Neural cell (in vitro differentiated cells): ENCODE measurements at regions not wholly inside any gene's neighbourhood (a gene's known extent, or its start where the extent isn't known, plus 50 kb on each side); places are given as distances from the start of the nearest gene placed in this dataset.

Source experiments
- H2AFZ ChIP-seq: fragments of 200-600, 300-800 bp; sonication (generic), shearing (Covaris generic); 2 replicates; pipeline ENCODE4 v1.6.0; 2014; ENCODE audit warnings: low read depth, mild to moderate bottlenecking, antibody characterized with exemption, low read length, moderate library complexity
- H3F3A ChIP-seq: fragments of 200-600 bp; shearing (Covaris generic); 2 replicates; pipeline ENCODE4 v1.6.1; 2016; ENCODE audit warnings: mild to moderate bottlenecking, moderate library complexity, mixed read lengths, antibody characterized with exemption, low read length; ENCODE audit not compliant: insufficient read depth, poor library complexity, severe bottlenecking
- H3K27ac ChIP-seq: fragments of 200-600, 300-800 bp; sonication (generic), shearing (Covaris generic); 2 replicates; pipeline ENCODE4 v1.5.1; 2014; ENCODE audit warnings: mild to moderate bottlenecking, low read length, moderate library complexity
- H3K27me3 ChIP-seq: fragments of 300-800, 200-600 bp; sonication (generic), shearing (Covaris generic); 2 replicates; pipeline ENCODE4 v1.6.0; 2014; ENCODE audit warnings: mild to moderate bottlenecking, low read depth, low read length, moderate library complexity; ENCODE audit not compliant: insufficient read depth
- H3K36me3 ChIP-seq: fragments of 300-800, 200-600 bp; sonication (generic), shearing (Covaris generic); 2 replicates; pipeline ENCODE4 v1.5.1; 2014; ENCODE audit warnings: mild to moderate bottlenecking, antibody characterized with exemption, low read length, moderate library complexity; ENCODE audit not compliant: insufficient read depth
- H3K4me2 ChIP-seq: fragments of 300-800, 200-600 bp; sonication (generic), shearing (Covaris generic); 2 replicates; pipeline ENCODE4 v1.6.0; 2014; ENCODE audit warnings: mild to moderate bottlenecking, low read length
- H3K4me3 ChIP-seq: fragments of 300-800, 200-600 bp; sonication (generic), shearing (Covaris generic); 2 replicates; pipeline ENCODE4 v1.5.1; 2014; ENCODE audit warnings: mild to moderate bottlenecking, low read length, moderate library complexity
- H3K79me2 ChIP-seq: fragments of 200-600 bp; shearing (Covaris generic); replicated peaks from 2 replicates; pipeline ENCODE4 v1.6.0; 2014; ENCODE audit warnings: mild to moderate bottlenecking, low read length, moderate library complexity; ENCODE audit not compliant: insufficient read depth
- H3K9ac ChIP-seq: fragments of 300-800, 200-600 bp; sonication (generic), shearing (Covaris generic); 2 replicates; pipeline ENCODE4 v1.6.1; 2016; ENCODE audit warnings: mild to moderate bottlenecking, low read length, mixed read lengths
- H3K9me2 ChIP-seq: fragments of 200-600 bp; shearing (Covaris generic); 2 replicates; pipeline ENCODE4 v1.6.1; 2016; ENCODE audit warnings: mild to moderate bottlenecking, low read length, mixed read lengths; ENCODE audit not compliant: insufficient read depth
- H3K9me3 ChIP-seq: fragments of 200-600, 300-800 bp; sonication (generic), shearing (Covaris generic); 2 replicates; pipeline ENCODE4 v1.6.1; 2016; ENCODE audit warnings: mild to moderate bottlenecking, mixed run types, low read length, moderate library complexity, mixed read lengths
- H4K20me1 ChIP-seq: fragments of 200-600 bp; shearing (Covaris generic); 2 replicates; pipeline ENCODE4 v1.6.1; 2016; ENCODE audit warnings: mild to moderate bottlenecking, mixed run types; ENCODE audit not compliant: insufficient read depth
- CTCF ChIP-seq: fragments of 450-650 bp; IDR thresholded peaks from 2 replicates; pipeline ENCODE4 v1.5.1; 2014; ENCODE audit warnings: antibody characterized with exemption, mild to moderate bottlenecking, moderate library complexity; ENCODE audit not compliant: poor library complexity, severe bottlenecking
- EP300 ChIP-seq: fragments of 450-650 bp; conservative IDR thresholded peaks from 2 replicates; pipeline ENCODE4 v1.6.1; 2014; ENCODE audit warnings: antibody characterized with exemption, mild to moderate bottlenecking, moderate library complexity; ENCODE audit not compliant: poor library complexity, severe bottlenecking
- EZH2 ChIP-seq: fragments of 200-600, 300-800 bp; shearing (Covaris generic), sonication (generic); IDR thresholded peaks from 2 replicates; pipeline ENCODE4 v1.6.1; 2014; ENCODE audit warnings: antibody characterized with exemption, low read length, borderline replicate concordance, mild to moderate bottlenecking; ENCODE audit not compliant: insufficient read depth, poor library complexity, severe bottlenecking
- MXI1 ChIP-seq: fragments of 450-650 bp; conservative IDR thresholded peaks from 2 replicates; pipeline ENCODE4 v1.6.1; 2014; ENCODE audit warnings: antibody characterized with exemption, mild to moderate bottlenecking; ENCODE audit not compliant: poor library complexity, severe bottlenecking
- POLR2AphosphoS5 ChIP-seq: IDR thresholded peaks from 2 replicates; pipeline ENCODE4 v1.6.1; 2012
- RAD21 ChIP-seq: fragments of 450-650 bp; conservative IDR thresholded peaks from 2 replicates; pipeline ENCODE4 v1.6.1; 2014; ENCODE audit warnings: antibody characterized with exemption, mild to moderate bottlenecking, moderate library complexity
- REST ChIP-seq: IDR thresholded peaks from 2 replicates; pipeline ENCODE4 v1.6.1; 2012; ENCODE audit warnings: borderline replicate concordance
- SMC3 ChIP-seq: fragments of 450-650 bp; conservative IDR thresholded peaks from 2 replicates; pipeline ENCODE4 v1.6.1; 2014; ENCODE audit warnings: antibody characterized with exemption, mild to moderate bottlenecking, moderate library complexity; ENCODE audit not compliant: poor library complexity
- TAF1 ChIP-seq: IDR thresholded peaks from 2 replicates; pipeline ENCODE4 v1.6.1; 2012; ENCODE audit warnings: low read depth

GRCh38 chr11:104652996-104653395 lies 245.3 kb downstream of the CASP12 start:
- H3K27me3 ChIP-seq, result no peaks in the 10 kb centered on the region
- H3K4me3 ChIP-seq, result no peak overlapping the region
- no peaks in the 10 kb centered on the region for H3K79me2 ChIP-seq
- no peaks in the 10 kb centered on the region for H3F3A ChIP-seq
- H4K20me1 ChIP-seq, result no peaks in the 10 kb centered on the region
- no peak overlapping the region for H2AFZ ChIP-seq
- H3K9me2 ChIP-seq, result no peaks in the 10 kb centered on the region
- H3K9me3 ChIP-seq, result no peaks in the 10 kb centered on the region
- no peak for TF ChIP-seq CTCF
- no peak for TF ChIP-seq RAD21
- TF ChIP-seq TAF1, result no peak
- no peak for TF ChIP-seq POLR2AphosphoS5
- no peak for TF ChIP-seq SMC3
- no peak for TF ChIP-seq MXI1
- no peak for TF ChIP-seq EZH2
- no peak for TF ChIP-seq REST
- no peak for TF ChIP-seq EP300
- no peak overlapping the region for H3K4me2 ChIP-seq
- H3K27ac ChIP-seq, result no peak overlapping the region
- H3K36me3 ChIP-seq, result no peaks in the 10 kb centered on the region
- no peak overlapping the region for H3K9ac ChIP-seq

GRCh38 chr11:104650234-104650633 lies 248.0 kb downstream of the CASP12 start:
- Histone ChIP-seq H3F3A (no peaks in the 10 kb centered on the region), H3K9me3 (no peaks in the 10 kb centered on the region), H3K27me3 (no peaks in the 10 kb centered on the region), H2AFZ (no peak overlapping the region), H3K4me2 (no peak overlapping the region), H3K9me2 (no peaks in the 10 kb centered on the region), H3K4me3 (no peak overlapping the region), H3K79me2 (no peaks in the 10 kb centered on the region), H3K27ac (no peak overlapping the region), H3K9ac (no peak overlapping the region), H3K36me3 (no peaks in the 10 kb centered on the region), H4K20me1 (no peaks in the 10 kb centered on the region)
- TF ChIP-seq POLR2AphosphoS5, result no peak
- TF ChIP-seq EP300, result no peak
- TF ChIP-seq MXI1, result no peak
- no peak for TF ChIP-seq REST
- no peak for TF ChIP-seq RAD21
- no peak for TF ChIP-seq SMC3
- no peak for TF ChIP-seq EZH2
- TF ChIP-seq TAF1, result no peak
- no peak for TF ChIP-seq CTCF
